ENCODE measurements at regions not wholly inside any gene's neighbourhood (a gene's known extent, or its start where the extent isn't known, plus 50 kb on each side); places are given as distances from the start of the nearest gene placed in this dataset.

DNA sequence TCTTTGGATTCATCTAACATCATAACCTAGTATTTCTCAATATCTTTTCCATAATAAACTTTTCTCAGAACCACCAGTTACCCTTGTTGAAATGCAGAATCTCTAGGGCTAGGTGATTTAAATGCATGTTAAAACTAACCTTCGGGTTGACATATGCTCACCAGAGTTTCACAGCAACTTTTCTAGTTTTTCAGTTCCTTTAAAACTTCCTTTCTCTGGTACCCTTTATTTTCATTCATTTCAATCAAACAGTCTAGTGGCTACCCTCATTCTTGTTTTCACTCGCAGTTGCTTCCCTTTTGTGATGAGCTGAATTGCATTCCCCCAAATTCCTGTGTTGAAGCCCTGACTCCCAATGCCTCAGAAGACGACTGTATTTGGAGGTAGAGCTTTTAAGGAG, 712.8 kb upstream of the CHRM3 start:
- intact Hi-C loops (cut with DNase I) = no loop called here

GRCh38 chr1:238672806-238673205, 713.6 kb upstream of the CHRM3 start:
- ATAC-seq = no peak
- H3K36me3 ChIP-seq = no peaks in the 10 kb centered on the region
- intact Hi-C loops (cut with DNase I) = no loop called here

More for the DNA sequence above, 712.8 kb upstream of the CHRM3 start:
- H3K4me1 ChIP-seq = no peaks in the 10 kb centered on the region
- H3K27me3 ChIP-seq = no peaks in the 10 kb centered on the region
- DNase-seq (no peak), ATAC-seq (no peak)
- no peaks in the 10 kb centered on the region for H3K36me3 ChIP-seq
- H3K27ac ChIP-seq = no peak overlapping the region
- no peaks in the 10 kb centered on the region for H3K9me3 ChIP-seq
- TF ChIP-seq, protein P1, sequence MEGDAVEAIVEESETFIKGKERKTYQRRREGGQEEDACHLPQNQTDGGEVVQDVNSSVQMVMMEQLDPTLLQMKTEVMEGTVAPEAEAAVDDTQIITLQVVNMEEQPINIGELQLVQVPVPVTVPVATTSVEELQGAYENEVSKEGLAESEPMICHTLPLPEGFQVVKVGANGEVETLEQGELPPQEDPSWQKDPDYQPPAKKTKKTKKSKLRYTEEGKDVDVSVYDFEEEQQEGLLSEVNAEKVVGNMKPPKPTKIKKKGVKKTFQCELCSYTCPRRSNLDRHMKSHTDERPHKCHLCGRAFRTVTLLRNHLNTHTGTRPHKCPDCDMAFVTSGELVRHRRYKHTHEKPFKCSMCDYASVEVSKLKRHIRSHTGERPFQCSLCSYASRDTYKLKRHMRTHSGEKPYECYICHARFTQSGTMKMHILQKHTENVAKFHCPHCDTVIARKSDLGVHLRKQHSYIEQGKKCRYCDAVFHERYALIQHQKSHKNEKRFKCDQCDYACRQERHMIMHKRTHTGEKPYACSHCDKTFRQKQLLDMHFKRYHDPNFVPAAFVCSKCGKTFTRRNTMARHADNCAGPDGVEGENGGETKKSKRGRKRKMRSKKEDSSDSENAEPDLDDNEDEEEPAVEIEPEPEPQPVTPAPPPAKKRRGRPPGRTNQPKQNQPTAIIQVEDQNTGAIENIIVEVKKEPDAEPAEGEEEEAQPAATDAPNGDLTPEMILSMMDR (IDR thresholded peaks at IDR 0.05) = no peak
- no peak overlapping the region for H3K4me3 ChIP-seq
- 73 to 78% methylated on average over 3 of the region's 3 CpGs for WGBS, 2 donors

DNA sequence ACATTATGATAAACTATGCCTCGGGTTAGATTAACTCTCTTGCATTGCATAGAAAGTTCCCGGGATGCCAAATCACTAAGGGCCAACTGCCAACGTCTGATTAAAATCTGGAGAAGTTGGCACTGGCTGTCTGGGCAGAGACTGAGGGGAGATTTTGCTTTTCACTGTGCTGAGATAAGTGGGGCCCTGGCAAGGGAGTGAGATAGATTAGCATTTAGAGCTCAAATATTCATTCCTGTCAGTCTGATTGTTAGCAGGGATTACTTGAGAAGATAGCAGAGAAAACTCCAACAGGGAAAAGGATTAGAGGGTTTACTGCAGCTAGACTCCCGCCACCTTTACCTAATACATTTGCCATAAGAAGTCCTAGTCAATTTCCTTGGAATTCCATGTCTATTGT, 714.1 kb upstream of the CHRM3 start:
- Histone ChIP-seq H3K36me3 (no peaks in the 10 kb centered on the region), H3K9me3 (peaks cover 0 to 7% (median 0%) of the 10 kb centered on the region in 11 donors), H3K4me1 (no peaks in the 10 kb centered on the region), H3K27me3 (no peaks in the 10 kb centered on the region), H3K4me3 (no peak overlapping the region), H3K27ac (no peak overlapping the region)
- DNase-seq = no peak
- TF ChIP-seq, protein P1 (IDR thresholded peaks at IDR 0.05) = no peak
- no peak for ATAC-seq
- intact Hi-C loops (cut with DNase I) = no loop called here
- WGBS, 2 donors = 10 to 13% methylated on average over 4 of the region's 4 CpGs

More at GRCh38 chr1:238672806-238673205, 713.6 kb upstream of the CHRM3 start:
- no peak for DNase-seq
- WGBS, 2 donors = 79 to 85% methylated on average over 3 of the region's 3 CpGs
- Histone ChIP-seq H3K4me3 (no peak overlapping the region), H3K4me1 (no peaks in the 10 kb centered on the region), H3K27ac (no peak overlapping the region), H3K9me3 (peaks cover 0 to 6% (median 0%) of the 10 kb centered on the region in 11 donors), H3K27me3 (no peaks in the 10 kb centered on the region)
- TF ChIP-seq, protein P1 (IDR thresholded peaks at IDR 0.05) = no peak

DNA sequence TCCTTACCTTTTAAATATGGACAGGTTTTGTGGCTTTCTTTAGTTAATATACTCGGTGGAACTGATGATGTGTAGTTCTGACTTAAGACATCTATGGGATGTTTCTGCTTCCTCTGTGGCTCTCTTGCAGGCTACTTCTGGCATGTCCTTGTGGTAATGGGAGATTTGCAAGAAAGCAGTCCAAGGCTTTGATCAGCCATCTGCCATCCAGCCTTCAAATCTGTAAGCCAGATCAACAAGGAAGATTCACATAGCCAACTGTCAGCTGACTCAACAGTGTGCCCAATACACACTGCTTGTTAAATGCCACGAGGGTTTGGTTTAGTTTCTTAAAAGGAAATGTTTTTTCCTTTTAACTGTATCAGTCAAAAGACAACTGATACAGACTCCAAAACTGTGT, 722.2 kb upstream of the CHRM3 start:
- WGBS, 2 donors = 51 to 61% methylated on average over 2 of the region's 2 CpGs

More for the DNA sequence above, 722.2 kb upstream of the CHRM3 start:
- Histone ChIP-seq H3K36me3 (no peaks in the 10 kb centered on the region), H3K27ac (no peak overlapping the region), H3K9me3 (peaks cover 0 to 25% (median 0%) of the 10 kb centered on the region in 11 donors), H3K27me3 (no peaks in the 10 kb centered on the region), H3K4me1 (no peaks in the 10 kb centered on the region), H3K4me3 (no peak overlapping the region)
- DNase-seq = no peak
- TF ChIP-seq, protein P1 (IDR thresholded peaks at IDR 0.05) = no peak
- intact Hi-C loops (cut with DNase I) = no loop called here
- ATAC-seq = no peak

Data from heart right ventricle (tissue), 16 donors.